Epithelial cell of proximal tubule (primary cell): ENCODE measurements at regions not wholly inside any gene's neighbourhood (a gene's known extent, or its start where the extent isn't known, plus 50 kb on each side); places are given as distances from the start of the nearest gene placed in this dataset.
"Not testable (repeated sequence)": the region's sequence is repeated elsewhere in the genome, so short reads cannot be mapped to it uniquely, and the experiment has no call there.

Experiments
- DNase-seq: peaks from one replicate; pipeline ENCODE4 v3.0.0-alpha.2; 2011; ENCODE audit warnings: low read depth
- H3K4me3 ChIP-seq: 2 replicates; pipeline ENCODE4 v1.5.1; 2011; ENCODE audit warnings: low read depth, mild to moderate bottlenecking, low read length
- TF ChIP-seq, protein P1 (sequence below): conservative IDR thresholded peaks from 2 replicates; pipeline ENCODE4 v1.5.1; 2012; ENCODE audit warnings: low read depth, mild to moderate bottlenecking, low read length

DNA sequence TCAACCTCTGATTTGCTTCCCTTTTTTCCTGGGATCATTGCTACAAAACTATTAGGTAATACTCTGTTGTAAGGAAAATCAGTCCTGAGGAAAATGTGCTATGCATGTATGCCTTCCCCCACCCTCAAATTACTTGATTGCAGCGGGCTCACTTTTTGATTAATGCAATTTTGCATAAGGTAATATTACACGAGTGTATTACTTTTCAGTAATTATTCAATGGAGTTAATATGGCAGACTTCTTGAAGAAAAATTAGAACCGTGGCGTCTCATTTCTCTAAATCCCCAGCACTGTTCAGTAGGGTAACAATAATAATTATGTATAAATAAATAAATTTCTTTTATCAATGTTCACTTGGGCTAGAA, 527.6 kb upstream of the FANCL start:
- H3K4me3 ChIP-seq: no peak overlapping the region
- TF ChIP-seq, protein P1, sequence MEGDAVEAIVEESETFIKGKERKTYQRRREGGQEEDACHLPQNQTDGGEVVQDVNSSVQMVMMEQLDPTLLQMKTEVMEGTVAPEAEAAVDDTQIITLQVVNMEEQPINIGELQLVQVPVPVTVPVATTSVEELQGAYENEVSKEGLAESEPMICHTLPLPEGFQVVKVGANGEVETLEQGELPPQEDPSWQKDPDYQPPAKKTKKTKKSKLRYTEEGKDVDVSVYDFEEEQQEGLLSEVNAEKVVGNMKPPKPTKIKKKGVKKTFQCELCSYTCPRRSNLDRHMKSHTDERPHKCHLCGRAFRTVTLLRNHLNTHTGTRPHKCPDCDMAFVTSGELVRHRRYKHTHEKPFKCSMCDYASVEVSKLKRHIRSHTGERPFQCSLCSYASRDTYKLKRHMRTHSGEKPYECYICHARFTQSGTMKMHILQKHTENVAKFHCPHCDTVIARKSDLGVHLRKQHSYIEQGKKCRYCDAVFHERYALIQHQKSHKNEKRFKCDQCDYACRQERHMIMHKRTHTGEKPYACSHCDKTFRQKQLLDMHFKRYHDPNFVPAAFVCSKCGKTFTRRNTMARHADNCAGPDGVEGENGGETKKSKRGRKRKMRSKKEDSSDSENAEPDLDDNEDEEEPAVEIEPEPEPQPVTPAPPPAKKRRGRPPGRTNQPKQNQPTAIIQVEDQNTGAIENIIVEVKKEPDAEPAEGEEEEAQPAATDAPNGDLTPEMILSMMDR: no peak

DNA sequence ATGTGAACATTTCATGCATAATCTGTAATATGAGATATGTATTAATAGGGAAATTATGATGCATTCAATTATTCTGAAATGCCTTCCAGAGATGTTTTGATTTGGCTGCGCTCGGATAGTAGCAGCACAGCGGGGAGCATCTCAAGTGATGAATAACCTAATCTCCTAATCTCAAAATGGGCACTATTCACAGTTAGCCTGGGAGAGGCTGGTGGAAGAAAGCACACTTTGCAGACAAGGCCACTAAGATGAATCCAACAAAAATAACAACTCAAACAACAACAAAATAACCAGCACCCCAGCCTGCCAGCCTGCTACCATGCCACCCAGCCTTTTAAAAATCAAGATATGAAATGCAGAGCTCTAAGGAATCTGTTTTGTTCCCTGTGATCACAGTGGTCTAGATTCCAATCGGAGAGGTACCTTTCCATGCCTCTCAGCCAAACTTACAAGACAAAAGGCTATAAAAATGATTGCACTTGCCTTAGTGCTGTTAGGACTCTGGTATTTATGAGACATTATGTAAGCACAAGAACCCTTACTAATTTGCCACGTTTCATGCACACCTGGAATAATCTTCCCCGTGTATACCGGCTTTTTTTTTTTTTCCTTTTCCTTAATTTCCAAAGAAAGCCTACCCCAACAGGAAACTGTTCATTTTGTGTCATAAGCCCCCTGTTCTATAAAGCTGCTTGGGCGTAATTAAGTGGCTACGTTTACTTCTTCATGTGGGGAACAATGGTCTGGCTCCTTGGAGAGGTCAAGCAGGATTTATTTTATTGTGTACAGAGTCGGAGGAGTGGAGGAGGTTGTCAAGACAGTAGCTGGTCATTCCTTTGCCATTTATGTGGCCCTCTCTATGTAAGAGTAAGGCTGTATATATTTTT, 526.9 kb upstream of the FANCL start:
- H3K4me3 ChIP-seq: no peak overlapping the region
- TF ChIP-seq, protein P1: no peak
- no peak for DNase-seq

More for the DNA sequence above, 527.6 kb upstream of the FANCL start:
- no peak for DNase-seq

GRCh38 chr2:58764338-58765104, 523.4 kb upstream of the FANCL start:
- no peak for DNase-seq
- TF ChIP-seq, protein P1: no peak
- H3K4me3 ChIP-seq: no peak overlapping the region

DNA sequence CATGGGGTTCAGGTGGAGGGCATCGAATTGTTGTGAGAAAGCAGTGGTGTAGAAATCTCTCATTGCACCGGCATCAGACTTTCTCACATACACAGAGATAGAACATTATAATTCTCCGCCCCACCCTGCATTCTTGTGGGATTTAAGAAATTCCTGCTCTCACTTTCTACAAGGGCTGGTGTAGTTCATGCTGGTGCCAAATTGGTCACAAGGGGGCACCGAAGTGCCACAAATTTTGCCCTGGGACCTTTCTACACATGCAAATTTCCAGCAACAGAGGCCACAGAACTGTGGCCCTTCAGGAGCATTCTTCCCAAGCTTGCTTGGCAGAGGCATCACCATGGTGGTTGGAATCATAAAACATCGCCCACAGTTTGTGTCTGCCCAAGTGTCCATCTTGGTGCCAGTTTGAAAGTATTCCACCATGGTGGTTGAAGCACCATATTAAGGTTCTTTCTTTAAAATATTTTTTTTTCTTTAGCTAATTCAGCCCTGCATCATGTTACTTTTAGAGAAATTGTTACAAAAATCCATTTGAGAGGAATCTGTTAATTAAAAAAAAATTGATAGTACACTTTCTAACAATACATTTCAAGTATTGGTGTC, 521.2 kb upstream of the FANCL start:
- TF ChIP-seq, protein P1: peak; percentile 73
- H3K4me3 ChIP-seq: no peak overlapping the region
- DNase-seq: no peak

DNA sequence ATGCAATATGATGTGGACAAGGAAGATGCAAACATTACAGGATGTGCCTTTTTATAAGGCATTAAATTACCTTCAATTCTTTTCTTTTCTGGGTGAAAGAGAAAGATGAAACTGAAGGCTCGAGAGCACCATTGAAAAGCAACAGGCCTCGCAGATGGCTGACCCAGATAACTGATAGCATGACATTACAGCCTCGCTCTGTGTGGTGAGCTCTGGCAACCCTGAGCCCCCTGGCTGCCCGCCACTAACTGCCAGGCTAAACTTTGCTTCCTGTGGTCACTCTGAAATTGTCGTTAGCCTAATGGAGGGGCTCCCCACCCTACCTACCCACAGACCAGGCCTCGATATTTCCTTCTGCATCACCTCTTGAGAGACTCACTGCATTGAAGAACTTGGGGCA, 516.8 kb upstream of the FANCL start:
- DNase-seq: no peak
- TF ChIP-seq, protein P1: no peak
- no peak overlapping the region for H3K4me3 ChIP-seq

DNA sequence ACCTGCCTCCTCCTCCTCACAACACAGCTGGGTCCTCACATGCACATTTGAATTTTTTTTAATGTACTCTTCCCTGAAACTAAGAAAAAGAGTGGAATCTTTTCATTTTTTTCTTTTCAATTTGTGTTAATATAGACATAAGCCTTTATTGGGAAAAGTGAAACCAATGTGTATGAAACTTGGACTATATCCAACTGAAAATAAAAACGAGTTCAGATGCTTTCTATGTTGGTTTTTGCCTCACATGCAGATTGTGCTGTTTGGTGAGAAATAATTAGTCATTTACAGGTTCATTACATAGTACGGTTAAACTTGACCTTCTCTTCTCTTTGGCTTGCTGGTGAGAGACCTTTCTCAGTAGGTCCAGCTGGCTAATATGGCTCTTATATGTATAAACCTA, 515.2 kb upstream of the FANCL start:
- no peak overlapping the region for H3K4me3 ChIP-seq
- DNase-seq: no peak
- TF ChIP-seq, protein P1: no peak

DNA sequence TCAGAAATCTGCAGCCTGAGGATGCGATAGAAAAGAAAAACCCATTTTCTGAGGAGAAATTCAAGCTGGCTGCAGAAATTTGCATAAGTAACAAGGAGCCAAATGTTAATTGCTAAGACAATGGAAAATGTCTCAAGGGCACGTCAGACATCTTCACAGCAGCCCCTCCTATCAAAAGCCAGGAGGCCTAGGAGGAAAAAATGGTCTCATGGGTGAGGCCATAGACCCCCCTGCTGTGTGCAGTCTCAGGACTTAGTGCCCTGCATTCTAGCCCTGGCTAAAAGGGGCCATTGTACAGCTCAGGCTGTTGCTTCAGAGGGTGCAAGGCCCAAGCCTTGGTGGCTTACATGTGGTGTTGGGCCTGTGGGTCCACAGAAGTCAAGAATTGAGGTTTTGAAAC, 511.4 kb upstream of the FANCL start:
- H3K4me3 ChIP-seq, DNase-seq: not testable (repeated sequence)

GRCh38 chr2:58751676-58752075, 510.6 kb upstream of the FANCL start:
- H3K4me3 ChIP-seq, DNase-seq: not testable (repeated sequence)
